Suppressor macrophage (primary cell): ENCODE measurements at regions not wholly inside any gene's neighbourhood (a gene's known extent, or its start where the extent isn't known, plus 50 kb on each side); places are given as distances from the start of the nearest gene placed in this dataset.
"Not testable (repeated sequence)": the region's sequence is repeated elsewhere in the genome, so short reads cannot be mapped to it uniquely, and the experiment has no call there.

Source experiments
- DNase-seq, 4 experiments: peaks; one replicate each; pipeline ENCODE4 v3.0.0-alpha.2; 2020 to 2022

- no peak for DNase-seq
Measured at GRCh38 chr9:106450549-106450948, 412.4 kb upstream of the ZNF462 start.

DNA sequence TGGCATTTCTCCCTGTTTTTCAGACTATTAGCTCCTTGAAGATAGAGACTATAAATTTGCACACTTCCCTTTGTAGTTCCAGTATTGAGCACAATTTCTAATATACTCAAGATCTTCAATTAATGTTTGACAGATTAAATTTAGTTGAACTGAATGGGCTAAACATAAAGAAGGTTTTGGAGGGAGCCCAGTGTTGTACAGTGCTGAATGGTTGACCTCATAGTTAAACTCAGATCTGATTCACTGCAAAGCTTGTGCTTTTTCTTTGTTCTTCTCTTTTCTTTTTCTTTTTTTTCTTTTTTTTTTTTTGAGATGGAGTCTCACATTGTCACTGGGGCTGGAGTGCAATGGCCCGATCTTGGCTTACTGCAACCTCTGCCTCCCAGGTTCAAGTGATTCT lies 411.7 kb upstream of the ZNF462 start:
- DNase-seq = no peak

- DNase-seq = no peak
Measured at GRCh38 chr9:106456581-106456980, 406.4 kb upstream of the ZNF462 start.

GRCh38 chr9:106467113-106467864 lies 395.7 kb upstream of the ZNF462 start:
- DNase-seq = no peak

- no peak for DNase-seq
Measured at GRCh38 chr9:106467865-106468164, 395.2 kb upstream of the ZNF462 start.

- no peak for DNase-seq
Measured at GRCh38 chr9:106468431-106468830, 394.5 kb upstream of the ZNF462 start.

DNA sequence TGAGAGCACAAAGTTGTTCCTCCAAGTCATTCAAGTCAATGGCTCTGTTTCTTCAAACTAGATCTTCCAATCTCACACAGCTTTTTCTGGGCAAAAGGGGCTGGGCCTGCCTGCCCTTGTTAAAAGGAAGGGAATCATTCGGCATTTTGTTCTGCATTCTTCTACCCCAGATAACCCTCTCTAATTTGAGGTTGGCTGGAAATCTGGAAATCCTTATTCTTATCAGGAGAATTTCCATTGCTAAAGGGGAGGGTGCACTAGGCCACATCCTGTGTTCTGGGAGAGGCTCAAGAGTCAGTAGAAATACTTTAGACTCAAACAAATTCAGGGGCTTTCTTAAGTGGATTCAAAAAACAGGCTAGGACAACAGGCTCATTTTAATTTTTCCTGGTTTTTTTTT lies 384.7 kb upstream of the ZNF462 start:
- DNase-seq = no peak

DNA sequence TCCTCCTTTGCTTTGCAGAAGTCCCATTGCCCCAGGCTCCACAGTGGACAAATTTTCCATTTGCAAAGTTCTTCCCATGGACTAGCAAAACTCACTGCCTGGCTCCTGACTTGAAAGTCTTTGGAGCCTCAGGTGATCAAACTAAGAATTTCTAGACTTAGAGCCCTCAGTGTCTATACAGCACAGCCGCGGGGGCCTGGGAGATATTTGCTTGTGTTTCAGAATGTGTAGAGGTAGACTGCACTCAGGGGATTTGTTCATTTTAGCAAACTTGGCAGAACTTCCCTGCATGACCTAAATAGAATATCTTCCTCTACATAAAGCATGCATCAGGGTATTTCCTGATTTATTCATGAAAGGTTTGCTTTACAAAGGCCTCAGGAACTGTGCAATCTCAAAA lies 384.2 kb upstream of the ZNF462 start:
- no peak for DNase-seq

DNA sequence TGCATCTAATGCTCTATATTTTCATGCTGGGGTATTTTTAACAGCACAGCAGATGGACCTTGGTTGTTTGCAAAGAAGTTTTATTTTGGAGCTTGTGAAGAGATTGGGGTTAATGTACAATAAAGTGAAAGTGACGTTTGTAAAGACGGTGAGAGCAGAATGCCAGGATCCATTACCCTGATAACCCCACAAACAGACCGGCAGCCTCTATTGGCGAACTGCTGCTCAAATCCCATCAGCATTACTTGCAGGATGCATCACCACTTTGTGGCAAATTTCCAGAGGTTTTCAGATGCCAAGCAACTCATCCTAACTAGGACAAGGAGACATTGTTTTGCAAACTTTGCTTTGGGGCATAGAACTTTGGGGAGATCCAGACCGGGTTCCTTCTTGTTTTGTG lies 383.3 kb upstream of the ZNF462 start:
- DNase-seq = no peak

GRCh38 chr9:106481013-106481609 lies 381.9 kb upstream of the ZNF462 start:
- DNase-seq = no peak

DNA sequence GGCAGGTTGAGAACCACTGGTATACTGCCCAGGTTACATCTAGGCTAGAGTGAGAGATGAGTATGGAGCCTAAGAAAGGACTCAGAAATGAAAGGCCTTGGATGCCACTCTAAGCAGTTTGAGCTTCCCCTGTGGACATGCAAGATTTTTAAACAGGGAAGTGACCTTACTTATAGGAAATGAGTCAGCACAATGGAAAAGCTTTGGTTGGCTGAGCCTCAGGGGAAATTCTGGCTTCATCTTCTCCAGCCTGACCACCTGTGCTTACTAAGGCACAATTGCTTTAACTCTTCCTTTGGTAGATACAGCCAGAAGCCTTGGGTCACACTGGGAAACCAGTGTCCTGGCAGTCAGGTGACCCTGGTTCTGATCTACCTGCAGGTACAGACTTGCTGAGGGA lies 380.2 kb upstream of the ZNF462 start:
- peak; percentile 45 to 74 (median 61) for DNase-seq

DNA sequence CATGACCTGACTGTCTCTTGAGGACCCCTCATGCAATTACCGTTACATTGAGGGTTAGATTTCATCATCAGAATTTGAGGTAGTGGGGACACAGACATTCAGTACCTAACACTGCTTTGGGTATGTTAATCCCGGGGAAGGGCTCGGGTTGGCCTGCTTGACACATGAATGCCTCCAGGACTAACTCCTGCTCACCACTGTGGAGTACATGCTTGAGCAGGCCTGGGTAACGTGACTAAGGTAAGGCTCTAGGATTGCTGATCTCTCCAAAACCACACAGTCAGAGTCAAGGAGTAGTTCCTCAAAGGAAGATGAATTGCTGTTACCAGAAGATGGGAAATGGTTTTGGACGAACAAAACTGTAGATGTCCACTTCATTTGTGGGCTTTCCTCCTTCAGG lies 376.3 kb upstream of the ZNF462 start:
- no peak for DNase-seq

- no peak for DNase-seq
Measured at GRCh38 chr9:106487266-106487665, 375.7 kb upstream of the ZNF462 start.

DNA sequence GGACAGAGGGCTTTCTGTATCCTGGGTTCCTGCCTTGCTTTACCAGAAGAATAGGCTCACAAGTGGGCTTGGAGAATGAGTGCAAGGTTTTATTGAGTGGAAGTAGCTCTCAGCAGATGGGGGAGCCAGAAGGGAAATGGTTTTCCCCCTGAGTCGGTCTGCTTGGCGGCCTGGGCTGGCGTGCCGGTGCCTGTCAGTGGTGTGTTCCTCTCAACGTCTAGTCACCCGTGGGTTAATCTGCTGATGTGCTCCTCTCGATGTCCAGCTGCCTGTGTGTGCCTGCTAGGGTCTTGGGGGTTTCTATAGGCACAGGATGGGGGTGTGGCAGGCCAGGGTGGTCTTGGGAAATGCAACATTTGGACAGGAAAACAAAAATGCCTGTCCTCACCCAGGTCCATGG lies 370.8 kb upstream of the ZNF462 start:
- DNase-seq = not testable (repeated sequence)

DNA sequence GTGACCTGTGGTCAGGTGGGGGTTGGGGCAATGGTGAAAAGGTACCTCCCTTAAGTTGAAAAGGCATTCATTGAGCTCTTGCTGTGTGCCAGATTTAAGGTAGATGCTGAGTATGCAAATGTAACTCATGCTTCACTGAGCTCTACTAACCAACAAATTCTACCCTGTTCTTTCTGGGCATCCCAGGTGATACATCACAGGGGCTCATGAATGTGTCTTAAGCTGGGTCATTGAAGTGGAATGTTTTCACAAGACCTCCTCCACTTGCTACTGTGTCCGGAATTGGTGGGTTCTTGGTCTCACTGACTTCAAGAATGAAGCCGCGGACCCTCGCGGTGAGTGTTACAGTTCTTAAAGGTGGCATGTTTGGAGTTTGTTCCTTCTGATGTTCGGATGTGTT lies 362.8 kb upstream of the ZNF462 start:
- DNase-seq = no peak

- DNase-seq = not testable (repeated sequence)
Measured at GRCh38 chr9:106501210-106501609, 361.8 kb upstream of the ZNF462 start.

DNA sequence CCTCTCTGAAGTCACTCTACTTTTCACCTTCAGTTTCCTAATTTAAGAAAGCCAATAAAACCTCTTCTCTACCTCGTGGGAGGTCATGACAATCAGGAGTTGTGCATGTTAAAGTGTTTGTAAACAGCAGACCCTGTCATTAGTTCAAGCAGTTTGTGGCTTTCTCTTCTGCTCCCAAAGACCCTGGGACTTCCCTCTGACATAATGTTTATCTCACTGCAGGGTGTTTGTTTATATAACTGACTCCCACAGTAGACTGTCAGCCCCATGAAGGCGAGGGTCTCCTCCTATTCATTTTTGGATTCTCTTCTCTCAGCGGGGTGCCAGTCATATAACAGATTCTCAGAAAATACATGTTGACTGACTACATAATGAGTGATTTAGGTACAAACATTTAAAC lies 360.0 kb upstream of the ZNF462 start:
- DNase-seq = no peak

GRCh38 chr9:106503759-106504158 lies 359.2 kb upstream of the ZNF462 start:
- DNase-seq = no peak

DNA sequence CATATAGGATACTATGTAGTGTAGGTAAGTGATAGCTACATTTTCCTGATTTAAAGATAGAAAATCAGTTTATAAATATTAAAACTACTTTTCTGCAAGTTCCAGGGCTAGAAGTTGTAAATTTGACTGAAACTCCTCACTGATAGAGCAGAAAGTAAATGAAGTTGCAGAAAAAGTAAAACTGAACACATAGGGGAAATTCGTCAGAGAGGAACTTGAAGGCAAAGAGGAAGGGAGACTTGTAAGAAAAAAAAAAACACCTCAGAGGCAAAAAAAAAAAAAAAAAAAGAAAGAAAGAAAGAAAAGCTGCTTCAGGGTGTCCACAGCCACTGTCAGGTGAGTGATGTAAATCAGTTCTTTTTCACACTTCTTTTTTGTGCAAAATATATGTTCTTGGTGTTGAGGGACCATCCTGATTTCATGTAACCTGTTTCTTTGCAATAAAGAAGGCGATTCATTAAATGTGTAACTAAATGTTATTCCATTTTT lies 336.2 kb upstream of the ZNF462 start:
- DNase-seq = peak in 2 of 4 experiments; percentile 31 to 55

GRCh38 chr9:106528158-106528557 lies 334.8 kb upstream of the ZNF462 start:
- peak in 1 of 4 experiments; percentile 16 for DNase-seq

DNA sequence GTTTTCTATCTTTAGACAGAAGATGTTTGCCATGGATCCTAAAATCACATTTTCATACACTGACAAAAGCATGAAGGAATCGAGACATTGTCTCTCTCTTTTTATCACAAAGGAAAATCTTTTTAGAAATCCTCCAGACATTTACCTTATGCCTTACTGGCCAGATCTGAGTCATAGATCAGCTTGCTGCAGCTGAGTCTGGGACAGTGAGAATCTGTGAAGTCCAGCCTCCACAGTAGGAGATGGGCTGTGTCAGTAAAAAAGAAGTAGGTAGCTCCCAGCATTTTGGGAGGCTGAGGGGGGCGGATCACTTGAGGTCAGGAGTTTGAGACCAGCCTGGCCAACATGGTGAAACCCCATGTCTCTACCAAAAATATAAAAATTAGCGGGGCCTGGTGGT lies 333.4 kb upstream of the ZNF462 start:
- DNase-seq = no peak

DNA sequence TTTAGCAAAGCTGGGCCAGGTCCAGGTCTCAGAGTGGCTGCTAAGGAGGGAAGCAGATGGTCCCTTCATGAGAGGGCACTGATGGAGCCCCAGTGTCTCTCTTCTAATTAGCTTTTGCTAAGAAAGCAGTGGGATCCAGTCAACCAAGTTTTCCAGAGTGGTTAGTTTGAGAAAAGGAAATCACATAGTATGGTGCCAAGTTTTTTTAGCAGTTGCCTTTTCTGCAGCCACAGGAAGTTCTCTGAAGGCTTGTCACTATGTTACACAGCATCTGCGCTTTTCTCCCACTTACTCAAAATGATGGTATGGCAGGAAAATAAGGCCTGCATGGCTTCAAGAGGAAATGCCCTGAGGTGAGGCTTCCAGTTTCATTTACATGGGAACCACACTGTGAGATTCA lies 331.5 kb upstream of the ZNF462 start:
- DNase-seq = peak in 1 of 4 experiments; percentile 4

DNA sequence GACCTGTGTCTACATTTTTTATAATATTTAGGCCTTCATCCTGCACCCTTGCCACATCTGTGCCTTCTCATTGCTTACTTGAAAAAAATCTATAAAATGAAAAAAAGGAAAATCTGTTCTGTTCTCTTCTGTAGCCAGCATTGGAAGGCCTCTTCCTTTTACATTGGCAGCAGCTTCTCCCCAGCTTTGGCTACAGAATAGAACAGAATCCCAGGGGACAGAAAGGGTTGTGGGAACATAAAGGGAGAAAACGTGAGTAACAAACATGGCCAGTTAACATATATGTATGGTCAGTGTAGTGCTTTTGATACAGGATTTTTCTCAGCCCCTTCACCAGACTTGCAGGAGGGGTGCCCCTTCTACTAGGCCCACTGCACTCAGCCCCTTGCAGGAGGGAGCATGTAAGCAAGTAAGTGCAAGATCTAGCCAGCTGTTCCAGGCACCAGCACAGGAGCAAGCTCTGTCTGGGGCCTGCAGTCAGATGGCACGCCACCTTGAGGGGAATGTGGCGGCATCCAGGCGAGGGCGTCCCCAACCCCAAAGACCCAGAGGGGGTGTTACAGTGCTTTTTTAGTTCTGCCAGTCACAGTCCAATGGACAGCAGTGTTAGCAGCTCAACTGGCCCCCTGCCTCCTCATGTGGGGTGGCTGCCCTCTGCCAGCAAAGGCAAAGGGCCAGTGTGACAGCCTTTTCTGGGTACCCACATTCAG lies 330.5 kb upstream of the ZNF462 start:
- DNase-seq = no peak

DNA sequence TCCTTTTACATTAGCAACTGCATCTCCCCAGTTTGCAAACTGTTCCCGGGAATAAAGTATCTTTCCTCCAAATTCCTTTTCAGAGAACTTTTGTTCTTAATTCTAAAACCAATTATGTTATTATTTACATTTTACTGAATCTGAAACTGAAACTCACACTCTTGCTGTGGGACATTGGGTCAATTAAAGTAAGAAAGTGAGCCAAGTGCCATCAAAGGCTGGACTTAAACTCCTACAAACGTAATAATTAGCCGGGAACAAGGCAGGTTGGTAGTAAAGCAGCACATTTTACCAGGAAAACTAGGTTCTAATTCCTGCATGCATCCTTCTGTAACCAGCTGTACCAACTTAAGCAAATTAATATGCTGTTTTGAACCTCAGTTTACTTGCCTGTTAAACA lies 328.2 kb upstream of the ZNF462 start:
- no peak for DNase-seq
